Activated T-cell treated with anti-CD3 and anti-CD28 coated beads, Interleukin-2, amount 50 U/mL, for 4 hours (primary cell): ENCODE measurements at regions not wholly inside any gene's neighbourhood (a gene's known extent, or its start where the extent isn't known, plus 50 kb on each side); places are given as distances from the start of the nearest gene placed in this dataset.

Experiments used
- ATAC-seq, 2 donors: fragments of 200-7000 bp; cut with Tn5 transposase; one replicate each; pipeline ENCODE4 v1.10.0; 2021
- DNase-seq: peaks from one replicate; pipeline ENCODE4 v3.0.0-alpha.2; 2020
- H3K27me3 Mint-ChIP-seq: one replicate; pipeline ENCODE4 v1.8.0; 2021; ENCODE audit warnings: low read depth, mixed read lengths
- H3K36me3 Mint-ChIP-seq: one replicate; pipeline ENCODE4 v1.8.0; 2022; ENCODE audit warnings: mixed read lengths; ENCODE audit not compliant: insufficient read depth
- H3K4me1 Mint-ChIP-seq: one replicate; pipeline ENCODE4 v1.8.0; 2021; ENCODE audit warnings: low read depth, mixed read lengths
- H3K4me3 Mint-ChIP-seq: one replicate; pipeline ENCODE4 v1.8.0; 2021; ENCODE audit warnings: mild to moderate bottlenecking, moderate library complexity, mixed read lengths
- H3K9me3 Mint-ChIP-seq: one replicate; pipeline ENCODE4 v1.8.0; 2021; ENCODE audit warnings: mixed read lengths

DNA sequence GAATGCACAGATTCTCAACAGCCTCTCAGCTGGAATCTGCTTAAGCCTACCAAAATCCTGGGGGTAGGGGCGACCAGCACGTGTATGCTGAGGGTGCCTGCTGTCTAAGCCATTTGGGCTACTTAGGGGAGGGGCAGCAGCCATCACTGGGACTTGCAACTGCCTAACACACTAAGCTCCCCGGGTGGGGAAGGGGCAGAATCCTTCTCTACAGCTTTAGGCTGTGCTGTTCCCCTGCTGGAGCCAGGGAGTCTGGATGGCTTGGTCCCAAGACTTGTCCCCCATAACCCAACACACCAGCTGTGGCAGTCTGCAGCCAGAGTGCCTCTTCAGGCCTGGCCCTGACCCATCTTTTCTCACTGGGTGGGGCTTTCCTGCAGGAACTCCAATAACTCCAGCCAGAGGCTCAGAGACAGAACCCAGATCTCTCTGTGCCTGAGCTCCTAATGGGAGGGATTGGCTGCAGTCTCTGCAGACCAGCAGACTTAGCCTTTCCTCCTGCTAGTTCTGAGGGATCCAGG is 305.4 kb upstream of the RND3 start:
- Mint-ChIP-seq H3K9me3 (no peaks in the 10 kb centered on the region), H3K36me3 (no peaks in the 10 kb centered on the region), H3K4me3 (no peak overlapping the region), H3K27me3 (no peaks in the 10 kb centered on the region), H3K4me1 (no peaks in the 10 kb centered on the region)
- no peak for ATAC-seq
- no peak for DNase-seq

DNA sequence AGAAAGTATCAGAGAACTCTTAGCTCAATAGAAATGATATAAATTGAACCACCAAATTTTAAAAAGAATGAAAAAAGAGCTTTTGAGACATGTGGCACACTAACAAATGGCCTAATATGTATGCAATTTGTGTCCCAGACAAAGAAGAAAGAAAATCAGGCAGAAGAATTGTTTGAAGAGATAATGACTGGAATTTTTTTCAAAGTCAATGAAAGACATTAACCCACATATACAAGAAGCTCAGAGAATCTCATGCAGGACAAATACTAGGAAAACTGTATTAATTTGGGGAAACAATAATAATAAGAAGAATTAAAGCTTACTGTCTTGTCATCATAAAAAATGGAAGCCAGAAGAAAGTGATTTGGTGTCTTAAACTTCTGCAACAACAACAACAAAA is 304.1 kb upstream of the RND3 start:
- DNase-seq (no peak), ATAC-seq (no peak)
- H3K36me3 Mint-ChIP-seq, result no peaks in the 10 kb centered on the region
- no peaks in the 10 kb centered on the region for H3K9me3 Mint-ChIP-seq
- H3K4me1 Mint-ChIP-seq, result no peaks in the 10 kb centered on the region
- H3K4me3 Mint-ChIP-seq, result no peak overlapping the region
- H3K27me3 Mint-ChIP-seq, result no peaks in the 10 kb centered on the region

DNA sequence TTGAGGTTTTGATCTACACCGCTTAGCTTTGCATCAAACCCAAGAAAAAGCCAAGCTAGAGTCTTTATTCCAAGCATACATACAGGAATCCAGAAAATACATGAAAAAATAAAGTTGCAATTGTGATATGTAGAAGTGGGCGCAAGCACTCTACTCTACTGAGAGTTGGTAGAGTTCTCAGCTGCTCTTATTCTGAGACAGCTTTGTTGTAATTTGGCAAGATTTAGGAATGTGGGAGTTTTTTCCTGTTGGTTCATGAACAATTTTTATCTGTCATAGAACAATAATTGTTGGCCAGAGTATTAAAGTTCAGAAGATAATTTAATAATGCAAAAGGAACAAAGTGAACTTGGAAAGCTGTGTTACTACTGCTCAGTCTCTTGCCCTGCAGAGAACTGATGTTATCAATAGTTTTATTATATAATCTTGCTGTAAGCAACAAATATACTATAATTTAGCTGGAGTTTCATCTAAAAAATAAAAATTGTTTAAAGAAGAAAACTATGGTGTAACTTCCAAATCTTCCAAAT is 302.0 kb upstream of the RND3 start:
- DNase-seq, result no peak
- no peaks in the 10 kb centered on the region for H3K36me3 Mint-ChIP-seq
- H3K4me3 Mint-ChIP-seq, result no peak overlapping the region
- no peak for ATAC-seq
- H3K4me1 Mint-ChIP-seq, result no peaks in the 10 kb centered on the region
- no peaks in the 10 kb centered on the region for H3K27me3 Mint-ChIP-seq
- H3K9me3 Mint-ChIP-seq, result no peaks in the 10 kb centered on the region

DNA sequence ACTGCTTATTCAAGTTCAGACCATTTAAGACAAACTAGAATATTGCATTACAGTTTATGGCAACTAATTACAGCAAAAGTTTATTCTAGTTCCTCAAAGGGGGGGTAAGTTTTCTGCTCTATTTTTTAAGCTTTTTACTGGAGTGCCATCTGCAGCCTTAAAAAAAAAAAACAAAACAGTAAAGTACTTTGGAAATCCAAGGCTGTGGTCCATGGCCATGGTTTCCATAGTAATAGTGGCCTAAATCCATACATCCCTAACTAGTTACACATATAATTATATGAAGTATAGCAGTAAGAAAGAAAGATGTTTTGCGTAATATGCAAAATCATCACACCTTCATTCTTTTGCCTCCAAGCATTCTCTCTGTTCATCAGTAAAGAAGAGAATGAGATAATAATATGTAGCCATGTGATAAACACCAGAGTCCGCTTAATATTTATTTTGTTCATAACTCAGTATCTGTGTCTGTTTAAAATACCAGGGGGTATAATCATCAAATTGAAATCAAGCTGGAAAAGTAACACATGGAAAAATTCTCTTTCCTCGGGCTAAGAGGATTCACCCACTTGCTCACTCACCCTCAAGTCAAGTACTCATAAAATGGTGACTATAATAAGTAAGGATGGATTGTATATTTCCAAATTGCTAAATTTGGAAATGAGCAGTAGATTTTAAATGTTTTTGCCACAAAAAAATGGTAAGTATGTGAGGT is 301.1 kb upstream of the RND3 start:
- Mint-ChIP-seq H3K4me1 (no peaks in the 10 kb centered on the region), H3K4me3 (no peak overlapping the region), H3K9me3 (no peaks in the 10 kb centered on the region), H3K27me3 (no peaks in the 10 kb centered on the region), H3K36me3 (no peaks in the 10 kb centered on the region)
- DNase-seq, result no peak
- no peak for ATAC-seq

DNA sequence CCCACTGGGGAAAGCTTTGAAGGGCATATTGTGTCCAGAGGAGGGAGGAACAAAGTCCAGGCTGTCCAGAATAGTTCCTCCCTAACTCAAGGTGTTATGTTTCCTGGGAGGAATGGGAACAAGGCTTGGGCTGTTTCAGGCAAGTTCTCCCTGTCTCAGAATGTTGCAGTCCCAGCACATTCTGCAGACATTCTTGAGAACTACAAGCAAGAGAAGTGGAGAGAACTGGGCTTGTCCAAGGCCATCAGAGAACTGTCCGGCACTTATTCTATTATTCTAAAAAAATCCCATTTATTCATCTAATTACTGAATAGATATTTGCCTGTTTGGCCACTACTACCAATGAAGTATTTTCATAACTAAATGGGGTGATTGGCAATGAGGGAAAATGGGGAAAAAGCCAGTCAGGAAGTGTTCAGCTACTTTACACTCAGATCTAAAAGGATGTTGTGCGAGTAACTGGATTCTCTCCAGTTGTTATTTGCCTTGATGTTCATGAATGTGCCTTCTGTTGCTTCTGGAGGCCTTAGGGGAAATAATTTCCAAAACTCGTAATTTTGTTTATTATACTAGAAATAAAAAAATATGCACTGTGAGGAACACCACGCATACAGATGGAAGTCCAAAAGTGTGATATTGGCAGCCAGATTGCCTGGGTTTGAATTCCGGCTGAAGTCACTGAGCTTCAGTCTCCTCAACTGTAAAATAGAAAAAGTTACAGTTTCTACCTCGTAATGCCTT is 300.1 kb upstream of the RND3 start:
- Mint-ChIP-seq H3K4me1 (no peaks in the 10 kb centered on the region), H3K4me3 (no peak overlapping the region), H3K9me3 (no peaks in the 10 kb centered on the region), H3K36me3 (no peaks in the 10 kb centered on the region), H3K27me3 (no peaks in the 10 kb centered on the region)
- ATAC-seq (no peak), DNase-seq (no peak)

DNA sequence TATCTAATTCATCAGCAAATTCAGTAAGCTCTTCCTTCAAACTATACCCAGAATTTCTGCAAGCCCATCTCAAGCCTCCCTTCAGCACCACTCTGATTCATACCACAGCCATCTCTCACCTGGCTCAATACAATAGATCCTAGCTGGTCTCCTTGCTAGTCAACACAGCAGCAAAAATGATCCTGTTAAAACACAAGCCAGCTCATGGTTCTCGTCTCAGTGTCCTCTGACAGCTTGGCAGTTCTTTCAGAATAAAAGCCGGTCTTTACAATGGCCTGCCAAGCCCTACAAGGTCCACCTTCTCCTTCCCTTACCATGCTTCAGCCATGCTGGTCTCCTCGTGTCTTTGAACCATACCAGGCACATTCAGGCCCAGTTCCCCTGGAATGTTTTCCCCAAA is 296.9 kb upstream of the RND3 start:
- no peak for DNase-seq
- Mint-ChIP-seq H3K36me3 (no peaks in the 10 kb centered on the region), H3K4me1 (no peaks in the 10 kb centered on the region), H3K4me3 (no peak overlapping the region), H3K27me3 (no peaks in the 10 kb centered on the region), H3K9me3 (no peaks in the 10 kb centered on the region)
- no peak for ATAC-seq

DNA sequence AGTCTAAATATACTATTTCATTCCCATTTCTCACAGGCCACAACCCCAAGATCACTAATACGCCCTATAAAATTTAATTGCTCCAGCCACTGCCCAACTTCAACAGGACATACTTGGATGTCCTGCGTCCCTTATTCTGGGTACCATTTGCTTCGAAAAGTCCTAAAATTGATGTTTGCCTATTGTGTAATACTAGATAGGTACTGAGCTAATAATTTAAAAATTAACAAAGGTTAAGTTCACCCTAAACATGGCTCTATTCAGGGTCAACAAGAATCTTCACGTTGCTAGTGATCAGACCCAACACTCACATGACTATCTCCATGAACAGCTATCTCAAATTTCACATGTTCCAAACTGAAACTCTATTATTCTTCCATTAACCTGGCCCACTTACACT is 296.4 kb upstream of the RND3 start:
- Mint-ChIP-seq H3K4me1 (no peaks in the 10 kb centered on the region), H3K4me3 (no peak overlapping the region), H3K36me3 (no peaks in the 10 kb centered on the region), H3K9me3 (no peaks in the 10 kb centered on the region), H3K27me3 (no peaks in the 10 kb centered on the region)
- ATAC-seq, result no peak
- no peak for DNase-seq

DNA sequence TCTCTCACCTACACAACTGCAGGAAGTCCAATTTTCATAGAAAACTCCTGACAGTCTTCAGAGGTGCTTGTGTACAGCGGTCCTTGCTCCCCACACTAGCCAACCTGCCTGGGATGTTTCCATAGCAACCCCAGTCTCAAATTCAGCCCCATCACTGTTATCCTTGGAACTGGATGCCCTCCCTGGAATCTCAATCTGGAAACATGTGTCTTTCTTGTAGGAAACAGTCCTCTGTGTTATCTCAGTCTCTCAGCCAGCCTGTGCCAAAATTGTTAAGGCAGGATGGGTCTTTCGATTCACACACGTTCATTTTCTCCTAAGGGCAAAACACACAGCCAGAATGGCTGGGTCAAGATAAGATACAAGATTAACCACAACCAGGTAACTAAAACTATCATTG is 295.5 kb upstream of the RND3 start:
- no peaks in the 10 kb centered on the region for H3K4me1 Mint-ChIP-seq
- no peak overlapping the region for H3K4me3 Mint-ChIP-seq
- ATAC-seq (no peak), DNase-seq (no peak)
- no peaks in the 10 kb centered on the region for H3K27me3 Mint-ChIP-seq
- no peaks in the 10 kb centered on the region for H3K9me3 Mint-ChIP-seq
- H3K36me3 Mint-ChIP-seq, result no peaks in the 10 kb centered on the region

DNA sequence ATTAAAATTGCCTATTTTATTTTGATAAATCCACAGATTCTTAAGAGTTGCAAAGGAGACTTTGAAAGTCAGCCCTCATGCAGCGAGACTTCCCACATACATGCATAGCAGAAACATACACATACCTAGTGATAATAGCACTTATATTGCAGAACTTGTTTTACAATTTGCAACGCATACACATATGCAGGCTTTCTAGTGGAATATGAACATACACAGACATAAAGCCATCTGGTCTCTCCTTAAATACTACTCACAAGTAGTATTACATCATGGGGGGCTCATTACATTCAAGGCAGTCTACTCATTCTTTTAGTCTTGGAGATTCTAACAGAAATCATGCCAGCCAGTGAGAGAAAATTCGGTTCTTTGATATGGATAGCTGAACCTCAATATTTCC is 295.1 kb upstream of the RND3 start:
- Mint-ChIP-seq H3K27me3 (no peaks in the 10 kb centered on the region), H3K4me1 (no peaks in the 10 kb centered on the region), H3K36me3 (no peaks in the 10 kb centered on the region), H3K9me3 (no peaks in the 10 kb centered on the region), H3K4me3 (no peak overlapping the region)
- ATAC-seq (no peak), DNase-seq (no peak)

DNA sequence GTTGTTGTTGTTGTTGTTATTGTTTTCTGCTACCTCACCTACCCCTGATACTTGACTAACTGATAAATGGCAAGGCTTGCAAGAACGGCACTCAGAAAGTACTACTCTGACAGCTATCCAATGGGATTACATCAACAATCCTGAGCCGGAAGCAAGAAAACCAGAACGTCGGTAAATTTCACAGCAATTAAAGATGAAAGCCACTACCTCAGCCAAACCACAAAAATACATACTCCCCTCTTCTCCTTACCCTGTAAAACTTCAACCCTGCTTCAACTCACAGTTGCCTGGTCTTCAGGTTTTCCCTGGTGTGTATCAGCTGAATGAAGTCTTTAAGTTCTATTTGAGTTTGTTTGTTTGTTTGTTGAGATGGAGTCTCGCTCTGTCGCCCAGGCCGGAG is 293.7 kb upstream of the RND3 start:
- Mint-ChIP-seq H3K4me1 (no peaks in the 10 kb centered on the region), H3K36me3 (no peaks in the 10 kb centered on the region), H3K27me3 (no peaks in the 10 kb centered on the region), H3K4me3 (no peak overlapping the region), H3K9me3 (no peaks in the 10 kb centered on the region)
- no peak for ATAC-seq
- no peak for DNase-seq

DNA sequence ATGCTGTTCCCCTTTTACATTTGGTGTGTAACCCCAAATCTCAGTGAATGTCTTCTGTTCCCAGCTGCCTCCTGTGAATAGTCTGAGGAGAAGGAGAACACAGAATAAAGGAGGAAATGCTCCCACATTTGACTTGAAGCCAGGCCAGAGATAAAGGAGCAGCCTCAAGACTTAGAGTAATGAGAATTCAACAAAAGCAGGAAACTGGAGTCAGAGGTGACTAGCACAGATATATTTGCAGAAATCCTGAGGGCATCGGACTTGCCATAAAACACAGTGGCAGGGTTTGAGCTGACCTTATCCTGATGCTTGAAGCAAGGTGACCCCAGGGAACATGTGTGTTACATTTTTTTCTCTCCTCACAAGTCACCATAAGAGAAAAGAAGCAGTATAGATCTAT is 291.4 kb upstream of the RND3 start:
- Mint-ChIP-seq H3K9me3 (no peaks in the 10 kb centered on the region), H3K4me3 (no peak overlapping the region), H3K27me3 (no peaks in the 10 kb centered on the region), H3K36me3 (no peaks in the 10 kb centered on the region), H3K4me1 (no peaks in the 10 kb centered on the region)
- DNase-seq (no peak), ATAC-seq (no peak)

DNA sequence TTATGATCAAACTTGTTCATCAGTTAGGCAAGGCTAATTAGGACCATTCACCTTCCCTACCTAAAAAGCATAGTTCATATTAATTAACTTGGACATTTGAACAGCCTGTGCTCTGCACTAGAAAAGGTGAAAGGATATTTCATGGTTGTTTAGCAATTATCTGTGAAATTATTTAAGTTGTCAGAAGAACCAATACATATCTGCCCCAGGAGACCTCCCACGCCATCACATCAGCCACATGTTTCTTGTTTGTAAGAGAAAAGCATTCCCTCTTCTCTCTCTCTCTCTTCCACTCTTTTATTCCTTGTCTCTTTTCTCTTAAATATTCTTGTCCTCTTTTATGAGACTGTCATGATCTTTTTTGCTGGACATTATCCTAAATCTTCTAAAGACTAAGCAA is 282.0 kb upstream of the RND3 start:
- DNase-seq, result no peak
- Mint-ChIP-seq H3K36me3 (no peaks in the 10 kb centered on the region), H3K9me3 (no peaks in the 10 kb centered on the region), H3K4me3 (no peak overlapping the region), H3K27me3 (peaks cover 4% of the 10 kb centered on the region), H3K4me1 (no peaks in the 10 kb centered on the region)
- no peak for ATAC-seq

DNA sequence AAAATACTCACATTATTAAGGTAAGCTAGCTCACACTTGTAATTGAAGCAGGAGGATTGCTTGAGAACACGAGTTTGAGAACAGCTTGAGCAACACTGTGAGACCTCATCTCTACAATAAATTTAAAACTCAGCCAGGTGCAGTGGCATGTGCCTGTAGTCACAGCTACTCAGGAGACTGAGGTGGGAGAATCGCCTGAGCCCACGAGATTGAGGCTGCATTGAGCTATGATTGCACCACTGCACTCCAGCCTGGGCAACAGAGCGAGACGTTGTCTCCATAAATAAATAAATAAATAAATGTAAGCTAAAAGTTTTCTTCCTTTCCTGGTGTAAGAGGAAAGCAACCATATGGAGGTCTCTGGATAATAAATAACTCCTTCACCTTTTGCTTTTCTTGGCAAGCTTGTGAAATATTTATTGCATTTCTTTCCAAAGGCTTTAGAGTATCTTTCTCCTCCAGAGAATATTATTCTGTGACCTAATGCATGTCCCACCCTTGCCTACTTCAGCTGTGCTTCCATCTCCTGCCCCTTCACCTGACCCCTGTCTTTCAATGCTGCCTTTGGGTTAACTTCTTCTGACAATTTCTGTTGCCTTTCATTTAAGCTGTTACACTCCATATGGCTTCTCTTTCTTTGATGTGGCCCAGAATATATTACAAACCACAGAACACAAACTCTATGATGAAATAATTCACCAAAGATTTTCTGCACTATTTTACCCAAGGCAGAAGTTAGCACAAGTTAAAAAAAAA is 280.7 kb upstream of the RND3 start:
- no peaks in the 10 kb centered on the region for H3K36me3 Mint-ChIP-seq

DNA sequence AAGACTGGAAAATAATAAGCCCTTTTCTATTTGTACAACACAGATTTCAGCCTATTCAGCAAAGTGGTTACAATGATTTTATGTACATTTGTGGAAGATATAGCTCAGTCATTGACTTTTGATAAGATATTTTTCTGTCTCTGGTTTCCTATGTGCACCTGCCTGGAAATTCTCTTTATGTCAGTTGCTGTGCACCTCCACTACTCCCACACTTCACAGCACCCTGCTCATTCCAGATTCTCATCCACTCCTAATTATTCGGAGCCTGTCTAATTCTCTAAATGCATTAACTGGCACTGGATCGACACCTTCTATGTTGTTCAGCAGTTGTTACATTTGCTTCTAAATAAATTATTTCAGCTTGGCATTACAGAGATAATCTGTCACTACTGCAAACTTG is 275.1 kb upstream of the RND3 start:
- Mint-ChIP-seq H3K4me1 (no peaks in the 10 kb centered on the region), H3K4me3 (no peak overlapping the region), H3K27me3 (no peaks in the 10 kb centered on the region), H3K9me3 (no peaks in the 10 kb centered on the region), H3K36me3 (no peaks in the 10 kb centered on the region)
- ATAC-seq (no peak), DNase-seq (no peak)

More for the DNA sequence above, 280.7 kb upstream of the RND3 start:
- Mint-ChIP-seq H3K27me3 (peaks cover 4% of the 10 kb centered on the region), H3K9me3 (no peaks in the 10 kb centered on the region), H3K4me1 (no peaks in the 10 kb centered on the region), H3K4me3 (no peak overlapping the region)
- ATAC-seq (no peak), DNase-seq (no peak)
